Umbilical cord (tissue), 1 donor: ENCODE measurements at regions not wholly inside any gene's neighbourhood (a gene's known extent, or its start where the extent isn't known, plus 50 kb on each side); places are given as distances from the start of the nearest gene placed in this dataset.
A peak's percentile ranks its signal among the peaks of the same experiment; 100 is the strongest.
"Not testable (repeated sequence)": the region's sequence is repeated elsewhere in the genome, so short reads cannot be mapped to it uniquely, and the experiment has no call there.

Experiments used
- DNase-seq: peaks from one replicate; pipeline ENCODE4 v3.0.0-alpha.2; 2015; ENCODE audit warnings: low spot score

GRCh38 chr22:33221568-33221967 lies 163.4 kb upstream of the SYN3 start:
- DNase-seq: peak; percentile 12

- DNase-seq: no peak
Observed at GRCh38 chr22:33220476-33221080, 162.4 kb upstream of the SYN3 start.

GRCh38 chr22:33219648-33220384 lies 161.6 kb upstream of the SYN3 start:
- no peak for DNase-seq

GRCh38 chr22:33213383-33214075 lies 155.3 kb upstream of the SYN3 start:
- DNase-seq: no peak

- DNase-seq: peak; percentile 34
Observed at GRCh38 chr22:33209930-33210784, 152.0 kb upstream of the SYN3 start.

GRCh38 chr22:33204408-33204807 lies 146.2 kb upstream of the SYN3 start:
- DNase-seq: no peak

GRCh38 chr22:33202455-33202854 lies 144.3 kb upstream of the SYN3 start:
- DNase-seq: no peak

- DNase-seq: no peak
Observed at GRCh38 chr22:33194529-33195077, 136.4 kb upstream of the SYN3 start.

GRCh38 chr22:33192156-33192555 lies 134.0 kb upstream of the SYN3 start:
- no peak for DNase-seq

- DNase-seq: no peak
Observed at GRCh38 chr22:33188326-33188725, 130.1 kb upstream of the SYN3 start.

GRCh38 chr22:33186816-33187215 lies 128.6 kb upstream of the SYN3 start:
- no peak for DNase-seq

GRCh38 chr22:33180356-33180755 lies 122.2 kb upstream of the SYN3 start:
- DNase-seq: no peak

GRCh38 chr22:33167998-33168790 lies 110.0 kb upstream of the SYN3 start:
- DNase-seq: no peak

GRCh38 chr22:33166206-33166605 lies 108.0 kb upstream of the SYN3 start:
- DNase-seq: no peak

GRCh38 chr22:33163815-33164214 lies 105.6 kb upstream of the SYN3 start:
- no peak for DNase-seq

- no peak for DNase-seq
Observed at GRCh38 chr22:33162196-33162595, 104.0 kb upstream of the SYN3 start.

GRCh38 chr22:33160525-33160924 lies 102.3 kb upstream of the SYN3 start:
- no peak for DNase-seq

- DNase-seq: not testable (repeated sequence)
Observed at GRCh38 chr22:33154967-33155366, 96.8 kb upstream of the SYN3 start.

- DNase-seq: no peak
Observed at GRCh38 chr22:33149611-33150010, 91.4 kb upstream of the SYN3 start.

GRCh38 chr22:33144721-33145120 lies 86.5 kb upstream of the SYN3 start:
- no peak for DNase-seq
